ENCODE measurements at regions not wholly inside any gene's neighbourhood (a gene's known extent, or its start where the extent isn't known, plus 50 kb on each side); places are given as distances from the start of the nearest gene placed in this dataset.

DNA sequence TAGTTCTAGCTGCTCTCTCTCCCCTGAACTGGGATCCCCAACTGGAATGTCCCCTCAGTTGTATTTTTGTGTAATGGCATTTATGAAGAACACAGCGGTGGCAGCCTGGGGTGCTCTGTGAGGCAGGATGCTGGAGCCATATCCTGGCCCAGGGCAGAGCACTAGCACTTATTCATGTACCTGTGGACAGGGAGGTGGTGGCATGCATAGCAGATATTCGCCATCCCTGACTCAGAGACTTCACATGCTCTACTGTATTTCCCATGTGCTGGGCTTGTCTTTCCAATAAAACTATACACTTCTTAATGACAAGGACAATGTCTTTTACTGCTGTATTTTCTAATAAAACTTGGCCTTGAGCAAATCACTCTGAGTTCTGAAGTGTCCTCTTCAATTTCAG is 125.3 kb downstream of the ADAMTS15 start:
- H3K27ac ChIP-seq (ENCODE audit: insufficient read length, low read depth, low read length), result no peak overlapping the region
- H3T11ph ChIP-seq (ENCODE audit: low read length), result no peak overlapping the region
- H2AFZ ChIP-seq (ENCODE audit: low read length), result no peak overlapping the region
- H4K8ac ChIP-seq (replicated peaks; ENCODE audit: insufficient read length, low read depth, low read length), result no peak overlapping the region
- no peaks in the 10 kb centered on the region for H3K27me3 ChIP-seq (ENCODE audit: insufficient read depth, low read length)
- no peak overlapping the region for H3K23ac ChIP-seq (ENCODE audit: insufficient read length, low read depth, low read length)
- DNase-seq, result no peak
- no peaks in the 10 kb centered on the region for H3K23me2 ChIP-seq (ENCODE audit: insufficient read length, low read depth, low read length, poor library complexity, severe bottlenecking)
- Mint-ChIP-seq H3K9me3 (peaks cover 0 to 3% of the 10 kb centered on the region in 2 experiments; a peak in 3 of 5 replicates), H3K27ac (no peak overlapping the region), H3K27me3 (ENCODE audit: low read depth) (peaks cover 8% of the 10 kb centered on the region), H3K4me1 (no peaks in the 10 kb centered on the region; a peak in 1 of 4 replicates), H3K4me3 (no peak overlapping the region), H3K36me3 (ENCODE audit: insufficient read depth in 1 of 3, low read depth in 3 of 3) (no peaks in the 10 kb centered on the region; a peak in 2 of 7 replicates)
- H3K79me1 ChIP-seq (ENCODE audit: insufficient read depth, low read depth, low read length, poor library complexity, severe bottlenecking), result no peaks in the 10 kb centered on the region
- H3K9me3 ChIP-seq (ENCODE audit: control insufficient read depth, low read depth, low read length), result no peaks in the 10 kb centered on the region
- H3K79me2 ChIP-seq (ENCODE audit: insufficient read depth, low read length), result no peaks in the 10 kb centered on the region
- H2BK120ac ChIP-seq (ENCODE audit: low read depth, low read length, poor library complexity, severe bottlenecking), result no peak overlapping the region
- no peaks in the 10 kb centered on the region for H3K4me1 ChIP-seq (ENCODE audit: insufficient read depth, low read length)
- no peak overlapping the region for H3K4me2 ChIP-seq (ENCODE audit: insufficient read depth, insufficient read length, low read length)
- no peak overlapping the region for H3K9ac ChIP-seq (ENCODE audit: extremely low read depth, insufficient read length, low read length)
- no peak overlapping the region for H2BK20ac ChIP-seq (ENCODE audit: low read depth, low read length, poor library complexity, severe bottlenecking)
- WGBS (ENCODE audit: extremely low coverage, insufficient read length, low lambda C conversion rate), result no CpG with 5 or more reads among the region's 2 CpGs
- no peak overlapping the region for H4K91ac ChIP-seq (ENCODE audit: insufficient read length, low read depth, low read length)
- H3K56ac ChIP-seq (ENCODE audit: insufficient read length, low read depth, low read length), result no peak overlapping the region
- no peaks in the 10 kb centered on the region for H4K20me1 ChIP-seq (ENCODE audit: control insufficient read depth, insufficient read depth, insufficient read length)
- TF ChIP-seq, protein P1, sequence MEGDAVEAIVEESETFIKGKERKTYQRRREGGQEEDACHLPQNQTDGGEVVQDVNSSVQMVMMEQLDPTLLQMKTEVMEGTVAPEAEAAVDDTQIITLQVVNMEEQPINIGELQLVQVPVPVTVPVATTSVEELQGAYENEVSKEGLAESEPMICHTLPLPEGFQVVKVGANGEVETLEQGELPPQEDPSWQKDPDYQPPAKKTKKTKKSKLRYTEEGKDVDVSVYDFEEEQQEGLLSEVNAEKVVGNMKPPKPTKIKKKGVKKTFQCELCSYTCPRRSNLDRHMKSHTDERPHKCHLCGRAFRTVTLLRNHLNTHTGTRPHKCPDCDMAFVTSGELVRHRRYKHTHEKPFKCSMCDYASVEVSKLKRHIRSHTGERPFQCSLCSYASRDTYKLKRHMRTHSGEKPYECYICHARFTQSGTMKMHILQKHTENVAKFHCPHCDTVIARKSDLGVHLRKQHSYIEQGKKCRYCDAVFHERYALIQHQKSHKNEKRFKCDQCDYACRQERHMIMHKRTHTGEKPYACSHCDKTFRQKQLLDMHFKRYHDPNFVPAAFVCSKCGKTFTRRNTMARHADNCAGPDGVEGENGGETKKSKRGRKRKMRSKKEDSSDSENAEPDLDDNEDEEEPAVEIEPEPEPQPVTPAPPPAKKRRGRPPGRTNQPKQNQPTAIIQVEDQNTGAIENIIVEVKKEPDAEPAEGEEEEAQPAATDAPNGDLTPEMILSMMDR (conservative IDR thresholded peaks at IDR 0.05), result no peak
- no peak overlapping the region for H2BK5ac ChIP-seq (ENCODE audit: insufficient read length, low read length)
- no peak overlapping the region for H3K14ac ChIP-seq (ENCODE audit: insufficient read depth, low read length)
- H2BK12ac ChIP-seq (ENCODE audit: insufficient read length, low read depth, low read length), result no peak overlapping the region
- H2BK15ac ChIP-seq (ENCODE audit: low read depth, low read length), result no peak overlapping the region
- no peak overlapping the region for H2AK5ac ChIP-seq (ENCODE audit: insufficient read length, low read length)
- no peak overlapping the region for H3K18ac ChIP-seq (ENCODE audit: insufficient read length, low read depth, low read length)
- no peak overlapping the region for H3K4ac ChIP-seq (ENCODE audit: low read depth, low read length)
- H4K5ac ChIP-seq (ENCODE audit: insufficient read length, low read depth, low read length), result no peak overlapping the region

All from H9 (cell line).